Astrocyte (in vitro differentiated cells and primary cell): ENCODE measurements at regions not wholly inside any gene's neighbourhood (a gene's known extent, or its start where the extent isn't known, plus 50 kb on each side); places are given as distances from the start of the nearest gene placed in this dataset.

ENCODE experiments used
- DNase-seq: peaks from one replicate; pipeline ENCODE4 v3.0.0-alpha.2; 2010; ENCODE audit warnings: low read depth
- FAIRE-seq: peaks from 2 replicates; lab custom pipeline; 2011; peaks lifted over from hg19 to GRCh38; lab: Jason Lieb, UNC
- H2AFZ ChIP-seq: 2 replicates; pipeline ENCODE4 v1.6.0; 2012; ENCODE audit warnings: low read depth, low read length, inconsistent platforms
- H3K27ac ChIP-seq: 2 replicates; pipeline ENCODE4 v1.5.1; 2011; ENCODE audit warnings: low read depth, low read length, inconsistent platforms
- H3K27me3 ChIP-seq: 2 replicates; pipeline ENCODE4 v1.6.0; 2011; ENCODE audit warnings: low read length, inconsistent platforms; ENCODE audit not compliant: insufficient read depth
- H3K36me3 ChIP-seq: 2 replicates; pipeline ENCODE4 v1.5.1; 2011; ENCODE audit warnings: low read length, inconsistent platforms; ENCODE audit not compliant: insufficient read depth
- H3K4me1 ChIP-seq: 2 replicates; pipeline ENCODE4 v1.5.1; 2011; ENCODE audit warnings: low read length, inconsistent platforms; ENCODE audit not compliant: insufficient read depth
- H3K4me2 ChIP-seq: 2 replicates; pipeline ENCODE4 v1.6.0; 2012; ENCODE audit warnings: low read length, inconsistent platforms
- H3K4me3 ChIP-seq: 2 replicates; pipeline ENCODE4 v1.5.1; 2011; ENCODE audit warnings: low read depth, mild to moderate bottlenecking, low read length, inconsistent platforms; ENCODE audit not compliant: insufficient read depth
- H3K79me2 ChIP-seq: 2 replicates; pipeline ENCODE4 v1.6.0; 2012; ENCODE audit warnings: mild to moderate bottlenecking, low read length, inconsistent platforms; ENCODE audit not compliant: insufficient read depth
- H3K9ac ChIP-seq: 2 replicates; pipeline ENCODE4 v1.6.0; 2012; ENCODE audit warnings: mild to moderate bottlenecking, low read length, inconsistent platforms
- H3K9me3 ChIP-seq: 2 replicates; pipeline ENCODE4 v1.5.1; 2012; ENCODE audit warnings: low read depth, mild to moderate bottlenecking, low read length, inconsistent platforms; ENCODE audit not compliant: insufficient read depth
- H4K20me1 ChIP-seq: 2 replicates; pipeline ENCODE4 v1.6.0; 2012; ENCODE audit warnings: low read length, inconsistent platforms; ENCODE audit not compliant: insufficient read depth
- H3K27ac Mint-ChIP-seq: one replicate; pipeline ENCODE4 v1.8.0; 2021; ENCODE audit warnings: mild to moderate bottlenecking, mixed read lengths; ENCODE audit not compliant: unreplicated experiment
- H3K27me3 Mint-ChIP-seq: one replicate; pipeline ENCODE4 v1.8.0; 2021; ENCODE audit warnings: low read depth, mixed read lengths; ENCODE audit not compliant: unreplicated experiment
- H3K36me3 Mint-ChIP-seq: one replicate; pipeline ENCODE4 v1.8.0; 2021; ENCODE audit warnings: low read depth, mixed read lengths; ENCODE audit not compliant: unreplicated experiment
- H3K4me1 Mint-ChIP-seq: one replicate; pipeline ENCODE4 v1.8.0; 2021; ENCODE audit warnings: low read depth, mixed read lengths; ENCODE audit not compliant: unreplicated experiment
- H3K4me3 Mint-ChIP-seq: one replicate; pipeline ENCODE4 v1.8.0; 2021; ENCODE audit warnings: mild to moderate bottlenecking, moderate library complexity, mixed read lengths; ENCODE audit not compliant: unreplicated experiment
- H3K9me3 Mint-ChIP-seq: one replicate; pipeline ENCODE4 v1.8.0; 2021; ENCODE audit warnings: mild to moderate bottlenecking, mixed read lengths; ENCODE audit not compliant: unreplicated experiment
- CTCF ChIP-seq: IDR thresholded peaks from 2 replicates; pipeline ENCODE4 v1.5.1; 2011; ENCODE audit warnings: low read depth, mild to moderate bottlenecking, inconsistent platforms, low read length, moderate library complexity; ENCODE audit not compliant: insufficient read depth
- EZH2 ChIP-seq: IDR thresholded peaks from 2 replicates; pipeline ENCODE4 v1.6.1; 2012; ENCODE audit warnings: mild to moderate bottlenecking, low read length, inconsistent platforms; ENCODE audit not compliant: insufficient read depth

- Mint-ChIP-seq H3K9me3 (no peaks in the 10 kb centered on the region), H3K27ac (no peak overlapping the region), H3K4me1 (peaks cover 18% of the 10 kb centered on the region), H3K4me3 (peak overlapping the region; percentile 43), H3K36me3 (no peaks in the 10 kb centered on the region), H3K27me3 (no peaks in the 10 kb centered on the region)
- Histone ChIP-seq H3K9ac (no peak overlapping the region), H3K27me3 (no peaks in the 10 kb centered on the region), H2AFZ (no peak overlapping the region), H3K27ac (no peak overlapping the region), H3K9me3 (no peaks in the 10 kb centered on the region), H3K4me1 (peaks cover 4% of the 10 kb centered on the region), H4K20me1 (no peaks in the 10 kb centered on the region), H3K36me3 (no peaks in the 10 kb centered on the region), H3K4me2 (no peak overlapping the region), H3K79me2 (no peaks in the 10 kb centered on the region), H3K4me3 (no peak overlapping the region)
- DNase-seq (peak; percentile 8), FAIRE-seq (no peak)
- TF ChIP-seq CTCF: no peak
- no peak for TF ChIP-seq EZH2
Observed at GRCh38 chr10:21047511-21047910, 150.4 kb upstream of the NEBL start.

GRCh38 chr10:21047096-21047495 lies 150.0 kb upstream of the NEBL start:
- Histone ChIP-seq H3K27me3 (no peaks in the 10 kb centered on the region), H3K9ac (no peak overlapping the region), H3K9me3 (no peaks in the 10 kb centered on the region), H2AFZ (no peak overlapping the region), H3K4me2 (no peak overlapping the region), H4K20me1 (no peaks in the 10 kb centered on the region), H3K4me1 (peaks cover 4% of the 10 kb centered on the region), H3K79me2 (no peaks in the 10 kb centered on the region), H3K36me3 (no peaks in the 10 kb centered on the region), H3K4me3 (no peak overlapping the region), H3K27ac (no peak overlapping the region)
- H3K27me3 Mint-ChIP-seq: no peaks in the 10 kb centered on the region
- TF ChIP-seq EZH2 (no peak), CTCF (no peak)
- no peak overlapping the region for H3K4me3 Mint-ChIP-seq
- H3K36me3 Mint-ChIP-seq: no peaks in the 10 kb centered on the region
- DNase-seq (no peak), FAIRE-seq (no peak)
- H3K9me3 Mint-ChIP-seq: no peaks in the 10 kb centered on the region
- H3K4me1 Mint-ChIP-seq: peaks cover 17% of the 10 kb centered on the region
- H3K27ac Mint-ChIP-seq: no peak overlapping the region

GRCh38 chr10:21043044-21043443 lies 145.9 kb upstream of the NEBL start:
- no peaks in the 10 kb centered on the region for H3K36me3 ChIP-seq
- Mint-ChIP-seq H3K27ac (no peak overlapping the region), H3K27me3 (no peaks in the 10 kb centered on the region), H3K36me3 (no peaks in the 10 kb centered on the region), H3K4me3 (no peak overlapping the region), H3K9me3 (no peaks in the 10 kb centered on the region), H3K4me1 (peaks cover 15% of the 10 kb centered on the region)
- H3K27ac ChIP-seq: no peak overlapping the region
- no peak overlapping the region for H3K9ac ChIP-seq
- H3K4me3 ChIP-seq: no peak overlapping the region
- no peak overlapping the region for H3K4me2 ChIP-seq
- no peak overlapping the region for H2AFZ ChIP-seq
- peaks cover 4% of the 10 kb centered on the region for H3K4me1 ChIP-seq
- TF ChIP-seq EZH2: no peak
- TF ChIP-seq CTCF: no peak
- DNase-seq (no peak), FAIRE-seq (no peak)
- H3K27me3 ChIP-seq: no peaks in the 10 kb centered on the region
- no peaks in the 10 kb centered on the region for H4K20me1 ChIP-seq
- H3K79me2 ChIP-seq: no peaks in the 10 kb centered on the region
- no peaks in the 10 kb centered on the region for H3K9me3 ChIP-seq
